DND-41 (cell line): ENCODE measurements at regions not wholly inside any gene's neighbourhood (a gene's known extent, or its start where the extent isn't known, plus 50 kb on each side); places are given as distances from the start of the nearest gene placed in this dataset.

ENCODE experiments used
- ATAC-seq: fragments of 200-7000 bp; cut with Tn5 transposase; 3 replicates; pipeline ENCODE4 v1.9.1; 2021; ENCODE audit warnings: low read depth; ENCODE audit not compliant: insufficient read depth
- DNase-seq: peaks from one replicate; pipeline ENCODE4 v3.0.0-alpha.2; 2020
- H2AFZ ChIP-seq: 2 replicates; pipeline ENCODE4 v1.6.0; 2012; ENCODE audit warnings: low read depth, low read length
- H3K27ac ChIP-seq: 2 replicates; pipeline ENCODE4 v1.5.1; 2012; ENCODE audit warnings: low read length, inconsistent platforms
- H3K27me3 ChIP-seq: fragments of 200-600 bp; sonication (generic); 2 replicates; pipeline ENCODE4 v1.6.0; 2012; ENCODE audit warnings: low read length, mild to moderate bottlenecking, inconsistent platforms; ENCODE audit not compliant: insufficient read depth, poor library complexity
- H3K36me3 ChIP-seq: 2 replicates; pipeline ENCODE4 v1.5.1; 2012; ENCODE audit warnings: low read length, inconsistent platforms; ENCODE audit not compliant: insufficient read depth
- H3K4me1 ChIP-seq: 2 replicates; pipeline ENCODE4 v1.5.1; 2012; ENCODE audit warnings: mild to moderate bottlenecking, low read length; ENCODE audit not compliant: insufficient read depth
- H3K4me2 ChIP-seq: 2 replicates; pipeline ENCODE4 v1.6.0; 2012; ENCODE audit warnings: mild to moderate bottlenecking, moderate library complexity, low read length, inconsistent platforms; ENCODE audit not compliant: insufficient read depth
- H3K4me3 ChIP-seq, 2 experiments: fragments of 200-600 bp in 1 of 2; shearing (Covaris generic) in 1 of 2; 2 replicates each; pipeline ENCODE4 v1.5.1; 2012 to 2016; ENCODE audit warnings: inconsistent platforms in 2 of 2, low read length in 2 of 2, mild to moderate bottlenecking in 2 of 2, low read depth in 1 of 2, moderate library complexity in 1 of 2
- H3K79me2 ChIP-seq: 2 replicates; pipeline ENCODE4 v1.6.0; 2012; ENCODE audit warnings: low read length, inconsistent platforms; ENCODE audit not compliant: insufficient read depth
- H3K9ac ChIP-seq: 2 replicates; pipeline ENCODE4 v1.6.0; 2012; ENCODE audit warnings: low read depth, mild to moderate bottlenecking, inconsistent platforms, low read length, moderate library complexity
- H3K9me3 ChIP-seq: 2 replicates; pipeline ENCODE4 v1.5.1; 2012; ENCODE audit warnings: low read length, moderate library complexity, mild to moderate bottlenecking, inconsistent platforms; ENCODE audit not compliant: insufficient read depth, severe bottlenecking
- H4K20me1 ChIP-seq: 2 replicates; pipeline ENCODE4 v1.6.0; 2012; ENCODE audit warnings: low read length; ENCODE audit not compliant: insufficient read depth
- EZH2 ChIP-seq: IDR thresholded peaks from 3 replicates; pipeline ENCODE4 v1.6.1; 2012; ENCODE audit warnings: borderline replicate concordance, low read depth, mild to moderate bottlenecking, moderate library complexity, low read length, inconsistent platforms; ENCODE audit not compliant: severe bottlenecking
- TF ChIP-seq, protein P1 (sequence below): IDR thresholded peaks from 2 replicates; pipeline ENCODE4 v1.5.1; 2012; ENCODE audit warnings: borderline replicate concordance, low read length, moderate library complexity, mild to moderate bottlenecking; ENCODE audit not compliant: poor library complexity, severe bottlenecking; ENCODE audit errors: extremely low read depth

DNA sequence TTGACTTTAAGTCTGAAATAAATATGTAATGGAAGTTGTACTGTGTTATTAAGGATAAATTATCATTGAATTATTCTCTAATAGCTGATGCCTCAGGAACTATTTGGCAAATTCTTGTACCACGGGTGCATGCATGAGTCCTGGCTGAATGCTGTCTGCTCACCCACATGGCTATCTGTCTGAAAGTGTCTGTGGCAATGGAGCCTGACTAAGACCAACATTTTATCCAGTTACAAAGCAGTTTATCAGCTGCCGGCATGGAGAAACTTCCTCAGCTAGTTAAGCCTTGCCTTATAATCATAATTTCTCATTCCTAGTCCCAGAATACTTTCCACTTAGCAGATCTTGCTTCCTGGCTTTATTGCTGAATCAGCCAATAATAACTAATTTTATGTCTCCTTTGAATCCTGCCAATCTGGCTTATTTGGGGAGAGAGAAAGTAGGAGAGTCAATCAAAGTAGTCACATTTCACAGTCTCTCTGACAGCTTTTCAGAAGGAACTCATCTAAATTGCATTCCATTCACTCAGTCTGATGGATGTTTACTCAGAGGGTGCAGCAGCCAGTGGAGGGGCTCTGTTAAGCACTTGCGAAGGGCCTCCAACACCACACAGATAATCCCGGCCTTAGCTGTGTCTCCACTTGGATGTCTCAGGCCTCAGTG is 280.6 kb upstream of the CLEC14A start:
- no peak overlapping the region for H3K27ac ChIP-seq
- H3K36me3 ChIP-seq = no peaks in the 10 kb centered on the region
- H3K4me2 ChIP-seq = no peak overlapping the region
- TF ChIP-seq EZH2 = no peak
- TF ChIP-seq, protein P1, sequence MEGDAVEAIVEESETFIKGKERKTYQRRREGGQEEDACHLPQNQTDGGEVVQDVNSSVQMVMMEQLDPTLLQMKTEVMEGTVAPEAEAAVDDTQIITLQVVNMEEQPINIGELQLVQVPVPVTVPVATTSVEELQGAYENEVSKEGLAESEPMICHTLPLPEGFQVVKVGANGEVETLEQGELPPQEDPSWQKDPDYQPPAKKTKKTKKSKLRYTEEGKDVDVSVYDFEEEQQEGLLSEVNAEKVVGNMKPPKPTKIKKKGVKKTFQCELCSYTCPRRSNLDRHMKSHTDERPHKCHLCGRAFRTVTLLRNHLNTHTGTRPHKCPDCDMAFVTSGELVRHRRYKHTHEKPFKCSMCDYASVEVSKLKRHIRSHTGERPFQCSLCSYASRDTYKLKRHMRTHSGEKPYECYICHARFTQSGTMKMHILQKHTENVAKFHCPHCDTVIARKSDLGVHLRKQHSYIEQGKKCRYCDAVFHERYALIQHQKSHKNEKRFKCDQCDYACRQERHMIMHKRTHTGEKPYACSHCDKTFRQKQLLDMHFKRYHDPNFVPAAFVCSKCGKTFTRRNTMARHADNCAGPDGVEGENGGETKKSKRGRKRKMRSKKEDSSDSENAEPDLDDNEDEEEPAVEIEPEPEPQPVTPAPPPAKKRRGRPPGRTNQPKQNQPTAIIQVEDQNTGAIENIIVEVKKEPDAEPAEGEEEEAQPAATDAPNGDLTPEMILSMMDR = no peak
- no peaks in the 10 kb centered on the region for H3K9me3 ChIP-seq
- H4K20me1 ChIP-seq = no peaks in the 10 kb centered on the region
- H3K4me3 ChIP-seq = no peak overlapping the region
- H3K79me2 ChIP-seq = no peaks in the 10 kb centered on the region
- ATAC-seq = no peak
- no peaks in the 10 kb centered on the region for H3K4me1 ChIP-seq
- no peak overlapping the region for H2AFZ ChIP-seq
- H3K9ac ChIP-seq = no peak overlapping the region
- DNase-seq = no peak
- H3K27me3 ChIP-seq = no peaks in the 10 kb centered on the region

DNA sequence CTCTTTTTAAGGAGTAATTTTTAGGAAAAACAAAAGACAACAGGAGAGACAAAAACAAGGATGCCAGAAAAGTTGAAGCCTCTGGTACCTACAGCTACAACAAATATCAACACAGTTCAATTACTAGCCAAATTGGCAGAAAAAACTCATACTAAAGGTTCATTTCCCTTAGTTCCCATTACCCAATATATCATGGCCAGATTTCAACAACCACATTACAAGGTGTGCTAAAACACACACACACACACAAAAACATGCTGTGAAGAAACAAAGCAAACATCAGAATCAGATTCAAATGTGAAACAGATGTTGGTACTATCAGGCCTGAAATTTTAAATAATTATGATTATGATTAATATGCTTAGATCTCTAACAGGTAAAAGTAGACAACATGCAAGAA is 272.7 kb upstream of the CLEC14A start:
- no peaks in the 10 kb centered on the region for H3K9me3 ChIP-seq
- H3K9ac ChIP-seq = no peak overlapping the region
- H4K20me1 ChIP-seq = no peaks in the 10 kb centered on the region
- no peak for TF ChIP-seq EZH2
- TF ChIP-seq, protein P1 = no peak
- H3K4me3 ChIP-seq = no peak overlapping the region
- no peak overlapping the region for H3K4me2 ChIP-seq
- no peaks in the 10 kb centered on the region for H3K27me3 ChIP-seq
- no peak overlapping the region for H3K27ac ChIP-seq
- ATAC-seq = no peak
- no peak for DNase-seq
- no peaks in the 10 kb centered on the region for H3K36me3 ChIP-seq
- H2AFZ ChIP-seq = no peak overlapping the region
- H3K4me1 ChIP-seq = no peaks in the 10 kb centered on the region
- H3K79me2 ChIP-seq = no peaks in the 10 kb centered on the region

DNA sequence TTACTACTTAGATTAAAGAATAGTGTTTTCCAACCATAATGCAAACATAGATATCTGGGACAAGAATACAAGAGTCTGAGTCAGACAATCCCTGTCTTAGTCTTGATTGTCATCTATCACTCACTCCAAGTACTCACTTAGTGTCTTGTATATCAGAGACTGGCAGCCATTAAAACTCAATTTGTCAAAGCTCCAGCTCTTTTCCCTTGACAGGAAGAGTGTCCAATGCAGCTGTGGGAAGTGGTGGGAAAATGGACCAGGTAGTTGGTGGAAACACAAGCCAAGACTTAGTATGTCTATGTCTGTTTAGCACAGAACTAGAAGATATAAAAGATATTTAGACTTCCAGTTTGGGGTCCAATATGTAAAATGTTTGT is 271.6 kb upstream of the CLEC14A start:
- no peak overlapping the region for H2AFZ ChIP-seq

More for the DNA sequence above, 271.6 kb upstream of the CLEC14A start:
- TF ChIP-seq EZH2 = no peak
- TF ChIP-seq, protein P1 = no peak
- H3K9me3 ChIP-seq = no peaks in the 10 kb centered on the region
- H3K27ac ChIP-seq = no peak overlapping the region
- H3K4me1 ChIP-seq = no peaks in the 10 kb centered on the region
- ATAC-seq (no peak), DNase-seq (no peak)
- no peaks in the 10 kb centered on the region for H3K27me3 ChIP-seq
- no peak overlapping the region for H3K4me3 ChIP-seq
- H3K4me2 ChIP-seq = no peak overlapping the region
- H4K20me1 ChIP-seq = no peaks in the 10 kb centered on the region
- no peaks in the 10 kb centered on the region for H3K79me2 ChIP-seq
- H3K36me3 ChIP-seq = no peaks in the 10 kb centered on the region
- H3K9ac ChIP-seq = no peak overlapping the region
